Peyer's patch (tissue), 4 donors: ENCODE measurements at regions not wholly inside any gene's neighbourhood (a gene's known extent, or its start where the extent isn't known, plus 50 kb on each side); places are given as distances from the start of the nearest gene placed in this dataset.

Experiments
- DNase-seq, 3 donors: peaks; one replicate each; pipeline ENCODE4 v3.0.0-alpha.2; 2017 to 2019
- H3K27ac ChIP-seq, 4 donors: fragments of 200-600 bp; sonication (generic); one replicate each; pipeline ENCODE4 v1.5.1; 2016 to 2019
- H3K27me3 ChIP-seq, 2 donors: fragments of 200-600 bp; sonication (generic); one replicate each; pipeline ENCODE4 v1.5.1; 2019
- H3K36me3 ChIP-seq, 3 donors: fragments of 200-600 bp; sonication (generic); one replicate each; pipeline ENCODE4 v1.5.1; 2016 to 2019
- H3K4me1 ChIP-seq, 4 donors: fragments of 200-600 bp; sonication (generic); one replicate each; pipeline ENCODE4 v1.5.1; 2016 to 2019
- H3K4me3 ChIP-seq, 4 donors: fragments of 200-600 bp; sonication (generic); 1 replicate in 3 of 4; 2 replicates in 1 of 4; pipeline ENCODE4 v1.5.1; 2016 to 2019; ENCODE audit warnings: mild to moderate bottlenecking in 1 of 4
- H3K9me3 ChIP-seq, 4 donors: fragments of 200-600 bp; sonication (generic); one replicate each; pipeline ENCODE4 v1.5.1; 2016 to 2019; ENCODE audit warnings: mild to moderate bottlenecking in 1 of 4
- POLR2A ChIP-seq, 2 donors: fragments of 450-650 bp; IDR thresholded peaks; one replicate each; pipeline ENCODE4 v1.5.1; 2017; ENCODE audit warnings: antibody characterized with exemption in 2 of 2, mild to moderate bottlenecking in 2 of 2, moderate library complexity in 2 of 2
- TF ChIP-seq, protein P1 (sequence below), 6 experiments: fragments of 450-650 bp in 4 of 6; fragments of 200-600 bp in 2 of 6; sonication (generic) in 1 of 6; IDR thresholded peaks; one replicate each; pipeline ENCODE4 v1.5.1; 2017 to 2019; ENCODE audit warnings: antibody characterized with exemption in 6 of 6, mild to moderate bottlenecking in 3 of 6, moderate library complexity in 1 of 6

DNA sequence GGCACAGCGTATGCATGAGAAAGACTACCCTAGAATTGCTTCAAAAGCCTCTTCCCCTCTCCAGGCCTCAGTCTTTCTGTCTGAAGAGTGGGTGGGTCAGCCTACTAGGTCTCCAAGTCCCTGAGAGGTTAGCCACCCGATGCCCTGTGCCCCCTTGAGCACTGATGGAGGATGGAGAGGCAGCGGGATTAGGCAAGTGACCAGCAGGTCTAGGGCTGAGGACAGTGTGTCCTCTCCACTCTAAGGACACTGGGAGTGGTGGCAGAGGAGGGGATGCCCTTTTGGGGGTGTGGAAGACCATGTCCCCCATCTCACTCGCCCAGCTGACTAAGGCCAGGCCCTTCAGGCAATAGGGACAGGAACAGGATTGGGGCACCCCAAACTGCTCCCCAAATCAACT is 72.2 kb upstream of the WNT11 start:
- Histone ChIP-seq H3K27ac (no peak overlapping the region), H3K4me1 (no peaks in the 10 kb centered on the region), H3K27me3 (no peaks in the 10 kb centered on the region), H3K9me3 (no peaks in the 10 kb centered on the region), H3K36me3 (no peaks in the 10 kb centered on the region), H3K4me3 (no peak overlapping the region)
- TF ChIP-seq, protein P1, sequence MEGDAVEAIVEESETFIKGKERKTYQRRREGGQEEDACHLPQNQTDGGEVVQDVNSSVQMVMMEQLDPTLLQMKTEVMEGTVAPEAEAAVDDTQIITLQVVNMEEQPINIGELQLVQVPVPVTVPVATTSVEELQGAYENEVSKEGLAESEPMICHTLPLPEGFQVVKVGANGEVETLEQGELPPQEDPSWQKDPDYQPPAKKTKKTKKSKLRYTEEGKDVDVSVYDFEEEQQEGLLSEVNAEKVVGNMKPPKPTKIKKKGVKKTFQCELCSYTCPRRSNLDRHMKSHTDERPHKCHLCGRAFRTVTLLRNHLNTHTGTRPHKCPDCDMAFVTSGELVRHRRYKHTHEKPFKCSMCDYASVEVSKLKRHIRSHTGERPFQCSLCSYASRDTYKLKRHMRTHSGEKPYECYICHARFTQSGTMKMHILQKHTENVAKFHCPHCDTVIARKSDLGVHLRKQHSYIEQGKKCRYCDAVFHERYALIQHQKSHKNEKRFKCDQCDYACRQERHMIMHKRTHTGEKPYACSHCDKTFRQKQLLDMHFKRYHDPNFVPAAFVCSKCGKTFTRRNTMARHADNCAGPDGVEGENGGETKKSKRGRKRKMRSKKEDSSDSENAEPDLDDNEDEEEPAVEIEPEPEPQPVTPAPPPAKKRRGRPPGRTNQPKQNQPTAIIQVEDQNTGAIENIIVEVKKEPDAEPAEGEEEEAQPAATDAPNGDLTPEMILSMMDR (IDR thresholded peaks at IDR 0.05) = no peak
- TF ChIP-seq POLR2A (IDR thresholded peaks at IDR 0.05) = no peak
- DNase-seq = no peak

DNA sequence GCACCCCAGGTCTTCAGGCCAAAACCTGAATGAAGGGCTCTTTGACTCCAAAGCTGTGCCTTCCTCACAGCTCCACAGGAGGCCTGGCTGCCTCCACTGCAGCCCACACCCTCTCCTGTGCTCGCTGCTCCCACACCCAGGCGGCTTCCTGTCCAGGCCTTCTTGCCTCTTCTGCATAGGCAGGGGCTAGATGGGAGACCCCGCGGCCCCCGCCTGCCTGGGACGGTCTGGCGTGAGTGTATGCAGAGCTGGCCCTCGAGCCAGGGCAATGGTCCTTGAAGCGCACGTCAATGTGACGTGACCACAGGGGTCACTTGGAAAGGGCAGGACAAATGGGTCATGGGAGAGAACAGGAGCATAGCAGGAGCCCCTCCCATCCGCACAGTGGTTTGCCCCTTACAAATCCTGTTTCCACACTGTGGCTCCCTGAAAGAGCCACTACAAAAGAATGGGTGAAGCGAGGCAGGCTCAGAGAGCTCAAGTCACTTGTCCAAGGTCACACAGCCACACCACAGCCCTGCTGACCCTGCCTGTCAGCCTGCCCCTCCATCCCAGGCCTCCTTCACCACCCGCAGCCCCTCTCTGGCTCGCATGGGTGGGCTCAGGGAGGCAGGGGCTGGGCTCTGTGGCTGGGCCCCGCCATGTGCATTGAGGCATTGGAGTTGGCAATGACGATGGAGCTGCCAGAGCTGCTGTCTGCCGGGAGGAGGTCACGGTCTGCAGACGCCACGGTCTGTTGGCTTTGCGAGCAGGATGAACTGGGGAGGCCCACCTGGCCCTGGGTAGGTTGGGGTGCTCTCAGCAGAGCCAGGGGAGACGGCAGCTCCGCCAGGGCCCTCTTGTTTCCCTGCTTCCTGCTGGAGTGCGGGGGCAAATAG is 71.2 kb upstream of the WNT11 start:
- H3K27ac ChIP-seq = no peak overlapping the region
- H3K9me3 ChIP-seq = no peaks in the 10 kb centered on the region
- H3K4me1 ChIP-seq = no peaks in the 10 kb centered on the region
- no peak for TF ChIP-seq POLR2A (IDR thresholded peaks at IDR 0.05)
- TF ChIP-seq, protein P1 (IDR thresholded peaks at IDR 0.05) = no peak
- no peak overlapping the region for H3K4me3 ChIP-seq
- H3K36me3 ChIP-seq = no peaks in the 10 kb centered on the region
- H3K27me3 ChIP-seq = no peaks in the 10 kb centered on the region
- no peak for DNase-seq

DNA sequence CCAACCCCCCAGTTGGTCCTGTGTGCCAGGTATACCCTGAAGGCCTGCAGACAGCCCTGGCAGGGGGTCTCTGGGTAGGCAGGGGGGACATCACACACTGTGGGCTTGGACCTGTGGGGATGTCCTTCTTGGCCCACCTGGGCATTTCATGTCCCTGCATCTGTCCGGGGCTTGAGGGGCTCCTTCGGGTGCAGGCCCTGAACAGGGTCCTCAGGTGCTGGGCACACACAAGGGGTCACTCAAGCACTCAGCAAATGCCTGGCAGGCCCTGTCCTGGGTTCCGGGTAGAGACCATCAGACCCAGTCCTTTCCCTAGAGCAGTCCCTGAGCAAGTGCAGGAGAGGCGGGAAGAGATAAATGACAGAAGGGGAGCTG is 70.5 kb upstream of the WNT11 start:
- no peaks in the 10 kb centered on the region for H3K4me1 ChIP-seq
- H3K4me3 ChIP-seq = no peak overlapping the region
- no peaks in the 10 kb centered on the region for H3K27me3 ChIP-seq
- no peak for DNase-seq
- H3K36me3 ChIP-seq = no peaks in the 10 kb centered on the region
- H3K27ac ChIP-seq = no peak overlapping the region
- TF ChIP-seq, protein P1 (IDR thresholded peaks at IDR 0.05) = no peak
- no peak for TF ChIP-seq POLR2A (IDR thresholded peaks at IDR 0.05)
- H3K9me3 ChIP-seq = no peaks in the 10 kb centered on the region

DNA sequence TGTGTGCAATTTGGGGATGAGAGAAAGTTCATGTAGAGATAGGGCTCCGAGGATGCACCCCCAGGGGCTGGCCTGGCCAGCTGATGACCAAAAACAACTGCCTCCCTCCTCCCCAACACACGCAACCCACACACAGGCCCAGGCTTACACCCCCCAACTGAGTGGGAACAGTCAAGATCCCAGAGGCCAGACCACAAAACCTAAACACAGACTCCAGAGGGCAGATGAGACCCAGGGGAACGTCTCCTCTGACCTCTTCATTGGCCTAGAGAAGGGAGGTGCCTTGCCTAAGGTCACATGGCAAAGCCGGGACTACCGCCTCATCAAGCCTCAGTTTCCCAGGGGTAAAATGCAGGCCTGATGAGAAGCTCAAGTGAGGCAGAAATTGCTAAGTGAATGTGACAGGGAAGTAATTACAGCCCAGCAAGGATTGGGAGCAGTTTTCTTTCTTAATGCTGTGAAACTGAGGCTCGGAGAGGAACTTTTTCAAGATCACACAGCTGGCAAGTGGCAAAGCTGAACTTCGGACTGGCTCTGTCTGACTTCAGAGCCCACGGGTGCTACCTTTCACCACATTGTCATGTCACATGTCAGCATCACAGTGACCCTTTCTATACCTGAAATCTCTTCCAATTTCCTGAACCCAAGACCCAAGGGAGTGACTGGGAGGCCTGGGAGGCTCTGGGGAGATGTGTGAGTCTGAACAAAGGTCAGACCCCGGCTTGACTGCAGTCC is 69.9 kb upstream of the WNT11 start:
- Histone ChIP-seq H3K27me3 (no peaks in the 10 kb centered on the region), H3K9me3 (no peaks in the 10 kb centered on the region), H3K36me3 (no peaks in the 10 kb centered on the region), H3K27ac (no peak overlapping the region), H3K4me1 (no peaks in the 10 kb centered on the region), H3K4me3 (no peak overlapping the region)
- TF ChIP-seq, protein P1 (IDR thresholded peaks at IDR 0.05) = no peak
- no peak for TF ChIP-seq POLR2A (IDR thresholded peaks at IDR 0.05)
- DNase-seq = no peak

- Histone ChIP-seq H3K27ac (no peak overlapping the region), H3K9me3 (no peaks in the 10 kb centered on the region)
- no peak for TF ChIP-seq POLR2A (IDR thresholded peaks at IDR 0.05)
- TF ChIP-seq, protein P1 (IDR thresholded peaks at IDR 0.05) = no peak
Observed at GRCh38 chr11:76275446-76275845, 69.1 kb upstream of the WNT11 start.

More at GRCh38 chr11:76275446-76275845, 69.1 kb upstream of the WNT11 start:
- H3K36me3 ChIP-seq = no peaks in the 10 kb centered on the region
- DNase-seq = no peak
- H3K27me3 ChIP-seq = no peaks in the 10 kb centered on the region
- no peak overlapping the region for H3K4me3 ChIP-seq
- H3K4me1 ChIP-seq = no peaks in the 10 kb centered on the region
